ENCODE measurements at regions not wholly inside any gene's neighbourhood (a gene's known extent, or its start where the extent isn't known, plus 50 kb on each side); places are given as distances from the start of the nearest gene placed in this dataset.

- Histone ChIP-seq H3K27me3 (replicated peaks) (no peaks in the 10 kb centered on the region), H3K27ac (no peak overlapping the region), H3K36me3 (replicated peaks) (no peaks in the 10 kb centered on the region), H3K4me3 (ENCODE audit: low read depth, low read length) (no peak overlapping the region)
- in situ Hi-C loops (cut with HindIII; ENCODE audit: low pct_ligation_motif_present, low sequenced_read_pairs): no loop called here
- DNase-seq: no peak
- TF ChIP-seq CTCF (IDR thresholded peaks at IDR 0.05; ENCODE audit: low read depth, low read length, missing control alignments): no peak
Observed at GRCh38 chr1:230548997-230549396, 93.3 kb upstream of the COG2 start.

GRCh38 chr1:230548357-230548756, 93.9 kb upstream of the COG2 start:
- H3K27me3 ChIP-seq (replicated peaks): no peaks in the 10 kb centered on the region
- no peaks in the 10 kb centered on the region for H3K36me3 ChIP-seq (replicated peaks)
- H3K27ac ChIP-seq: no peak overlapping the region
- H3K4me3 ChIP-seq (ENCODE audit: low read depth, low read length): no peak overlapping the region
- no peak for DNase-seq
- TF ChIP-seq CTCF (IDR thresholded peaks at IDR 0.05; ENCODE audit: low read depth, low read length, missing control alignments): no peak
- in situ Hi-C loops (cut with HindIII; ENCODE audit: low pct_ligation_motif_present, low sequenced_read_pairs): no loop called here

DNA sequence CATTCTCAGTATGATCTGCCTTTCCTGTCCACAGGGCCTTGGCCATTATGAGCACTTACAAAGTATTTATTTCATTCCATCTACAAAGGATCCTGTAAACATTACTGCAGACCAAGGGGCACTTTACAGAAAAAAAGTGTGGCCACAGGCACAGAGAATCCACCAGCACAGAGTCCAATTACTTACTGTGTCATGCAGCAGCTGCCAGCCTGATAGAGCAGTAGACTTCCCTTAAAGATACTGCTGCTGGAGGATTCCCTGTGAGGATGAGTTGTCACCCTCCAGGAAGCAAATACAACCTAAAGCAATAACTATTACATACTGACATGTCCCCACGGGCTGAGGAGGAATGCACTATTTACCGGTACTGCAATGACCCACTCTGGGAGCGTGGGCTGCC, 97.1 kb upstream of the COG2 start:
- Histone ChIP-seq H3K27ac (no peak overlapping the region), H3K27me3 (replicated peaks) (no peaks in the 10 kb centered on the region), H3K4me3 (ENCODE audit: low read depth, low read length) (no peak overlapping the region), H3K36me3 (replicated peaks) (no peaks in the 10 kb centered on the region)
- no peak for DNase-seq
- no peak for TF ChIP-seq CTCF (IDR thresholded peaks at IDR 0.05; ENCODE audit: low read depth, low read length, missing control alignments)
- in situ Hi-C loops (cut with HindIII; ENCODE audit: low pct_ligation_motif_present, low sequenced_read_pairs): no loop called here

DNA sequence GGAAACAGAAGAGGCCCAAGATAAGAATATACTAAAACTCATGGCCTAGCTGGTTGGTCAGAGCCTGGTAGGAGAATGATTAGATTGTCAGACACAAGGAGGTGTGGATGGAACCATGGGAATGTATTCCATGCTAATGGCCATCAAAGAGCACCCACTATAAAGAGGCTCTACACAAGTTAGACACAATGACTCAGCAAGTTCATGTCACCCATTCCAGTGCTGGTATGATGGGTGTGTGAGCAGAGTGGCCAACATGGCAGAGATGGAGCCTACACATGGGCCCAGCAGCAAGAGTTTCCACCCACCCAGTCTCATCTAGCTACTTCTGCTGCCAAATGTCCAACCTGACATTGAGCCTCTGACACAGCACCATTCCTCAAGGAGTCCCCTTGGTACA, 97.5 kb upstream of the COG2 start:
- in situ Hi-C loops (cut with HindIII; ENCODE audit: low pct_ligation_motif_present, low sequenced_read_pairs): no loop called here

GRCh38 chr1:230543085-230543484, 99.2 kb upstream of the COG2 start:
- H3K4me3 ChIP-seq (ENCODE audit: low read depth, low read length): no peak overlapping the region
- no peaks in the 10 kb centered on the region for H3K36me3 ChIP-seq (replicated peaks)
- TF ChIP-seq CTCF (IDR thresholded peaks at IDR 0.05; ENCODE audit: low read depth, low read length, missing control alignments): no peak
- DNase-seq: no peak
- H3K27me3 ChIP-seq (replicated peaks): no peaks in the 10 kb centered on the region
- in situ Hi-C loops (cut with HindIII; ENCODE audit: low pct_ligation_motif_present, low sequenced_read_pairs): no loop called here
- no peak overlapping the region for H3K27ac ChIP-seq

More for the DNA sequence above, 97.5 kb upstream of the COG2 start:
- no peak for TF ChIP-seq CTCF (IDR thresholded peaks at IDR 0.05; ENCODE audit: low read depth, low read length, missing control alignments)
- H3K36me3 ChIP-seq (replicated peaks): no peaks in the 10 kb centered on the region
- H3K4me3 ChIP-seq (ENCODE audit: low read depth, low read length): no peak overlapping the region
- H3K27ac ChIP-seq: no peak overlapping the region
- H3K27me3 ChIP-seq (replicated peaks): no peaks in the 10 kb centered on the region
- no peak for DNase-seq

- TF ChIP-seq CTCF (IDR thresholded peaks at IDR 0.05; ENCODE audit: low read depth, low read length, missing control alignments): no peak
- DNase-seq: no peak
- Histone ChIP-seq H3K36me3 (replicated peaks) (no peaks in the 10 kb centered on the region), H3K27me3 (replicated peaks) (no peaks in the 10 kb centered on the region), H3K4me3 (ENCODE audit: low read depth, low read length) (no peak overlapping the region), H3K27ac (no peak overlapping the region)
- in situ Hi-C loops (cut with HindIII; ENCODE audit: low pct_ligation_motif_present, low sequenced_read_pairs): no loop called here
Observed at GRCh38 chr1:230542681-230543080, 99.6 kb upstream of the COG2 start.

Measured in brain microvascular endothelial cell (primary cell).